IMR-90 (cell line): ENCODE measurements at regions not wholly inside any gene's neighbourhood (a gene's known extent, or its start where the extent isn't known, plus 50 kb on each side); places are given as distances from the start of the nearest gene placed in this dataset.

Source experiments
- ATAC-seq: fragments of 200-7000 bp; cut with Tn5 transposase; 2 replicates; pipeline ENCODE4 v1.9.1; 2020; ENCODE audit warnings: low read depth, mild to moderate bottlenecking, moderate library complexity
- BruUV-seq: library from RNA; stranded (reverse); fragments of 400-500 nt; replicated peaks from 2 replicates; lab custom pipeline; 2021; lab: Mats Ljungman, UMichigan
- CTCF ChIA-PET: fragments of 300-600 bp; formaldehyde crosslinking; extraction: SDS; loops from one replicate; lab custom pipeline; 2021; ENCODE audit warnings: antibody characterized with exemption; lab: Yijun Ruan, JAX
- POLR2A ChIA-PET: fragments of 300-600 bp; sonication (Branson Sonifier 250); formaldehyde crosslinking; loops from one replicate; lab custom pipeline; 2022; ENCODE audit warnings: antibody characterized with exemption; ENCODE audit not compliant: unreplicated experiment; lab: Charles Lee
- DNase-seq: peaks from one replicate; pipeline ENCODE4 v3.0.0; 2013
- H2AFZ ChIP-seq: replicated peaks from 2 replicates; pipeline ENCODE3; 2013; ENCODE audit warnings: low read length, mild to moderate bottlenecking; ENCODE audit not compliant: poor library complexity
- H2AK5ac ChIP-seq: 2 replicates; pipeline ENCODE4 v1.6.1; 2013; ENCODE audit warnings: low read depth, low read length, inconsistent platforms
- H2AK9ac ChIP-seq: replicated peaks from 2 replicates; pipeline ENCODE3; 2013; ENCODE audit warnings: mild to moderate bottlenecking, low read depth, low read length, moderate library complexity; ENCODE audit not compliant: poor library complexity
- H2BK120ac ChIP-seq: 2 replicates; pipeline ENCODE4 v1.6.1; 2013; ENCODE audit warnings: low read depth, low read length, inconsistent platforms
- H2BK15ac ChIP-seq: 3 replicates; pipeline ENCODE4 v1.6.1; 2013; ENCODE audit warnings: low read depth, low read length, inconsistent platforms
- H2BK20ac ChIP-seq: 2 replicates; pipeline ENCODE4 v1.6.1; 2013; ENCODE audit warnings: low read depth, mild to moderate bottlenecking, inconsistent platforms, low read length, moderate library complexity
- H2BK5ac ChIP-seq: 2 replicates; pipeline ENCODE4 v1.6.1; 2013; ENCODE audit warnings: mild to moderate bottlenecking, low read depth, low read length, inconsistent platforms; ENCODE audit not compliant: poor library complexity, severe bottlenecking
- H3K14ac ChIP-seq: replicated peaks from 2 replicates; pipeline ENCODE4 v1.6.1; 2013; ENCODE audit warnings: low read depth, low read length, inconsistent platforms
- H3K18ac ChIP-seq: 2 replicates; pipeline ENCODE4 v1.6.1; 2013; ENCODE audit warnings: low read depth, low read length, control low read depth
- H3K23ac ChIP-seq: 2 replicates; pipeline ENCODE4 v1.6.1; 2013; ENCODE audit warnings: low read depth, low read length, inconsistent platforms
- H3K27ac ChIP-seq: 2 replicates; pipeline ENCODE4 v1.5.1; 2013; ENCODE audit warnings: mild to moderate bottlenecking, control low read depth, low read length; ENCODE audit not compliant: insufficient read depth
- H3K27me3 ChIP-seq: 2 replicates; pipeline ENCODE4 v1.6.1; 2013; ENCODE audit warnings: low read length; ENCODE audit not compliant: control insufficient read depth, insufficient read depth
- H3K36me3 ChIP-seq: 2 replicates; pipeline ENCODE4 v1.6.1; 2013; ENCODE audit warnings: low read length, mixed read lengths; ENCODE audit not compliant: control insufficient read depth, insufficient read depth
- H3K4ac ChIP-seq: 2 replicates; pipeline ENCODE4 v1.6.1; 2013; ENCODE audit warnings: low read depth, low read length, inconsistent platforms
- H3K4me1 ChIP-seq: 2 replicates; pipeline ENCODE4 v1.6.1; 2013; ENCODE audit warnings: low read length, mixed read lengths; ENCODE audit not compliant: control insufficient read depth, insufficient read depth
- H3K4me2 ChIP-seq: 2 replicates; pipeline ENCODE4 v1.6.1; 2013; ENCODE audit warnings: low read depth, mild to moderate bottlenecking, control low read depth, low read length, moderate library complexity
- H3K4me3 ChIP-seq: 2 replicates; pipeline ENCODE4 v1.5.1; 2013; ENCODE audit warnings: low read depth, mild to moderate bottlenecking, control low read depth, low read length, moderate library complexity; ENCODE audit not compliant: insufficient read depth
- H3K56ac ChIP-seq: 2 replicates; pipeline ENCODE4 v1.6.1; 2013; ENCODE audit warnings: low read length, inconsistent platforms; ENCODE audit not compliant: insufficient read depth; ENCODE audit errors: extremely low read depth
- H3K79me1 ChIP-seq, 2 experiments: 2 replicates each; pipeline ENCODE4 v1.6.1; 2013; ENCODE audit warnings: low read length in 2 of 2, inconsistent platforms in 1 of 2, low read depth in 1 of 2
- H3K9ac ChIP-seq: 2 replicates; pipeline ENCODE4 v1.6.1; 2013; ENCODE audit warnings: low read depth, low read length, control low read depth
- H3K9me1 ChIP-seq: 2 replicates; pipeline ENCODE4 v1.6.1; 2013; ENCODE audit warnings: low read length, inconsistent platforms; ENCODE audit not compliant: insufficient read depth
- H3K9me3 ChIP-seq: 2 replicates; pipeline ENCODE4 v1.6.1; 2013; ENCODE audit warnings: low read length; ENCODE audit not compliant: control insufficient read depth, insufficient read depth
- H4K20me1 ChIP-seq: 2 replicates; pipeline ENCODE4 v1.6.1; 2013; ENCODE audit warnings: low read length, inconsistent platforms; ENCODE audit not compliant: insufficient read depth
- H4K5ac ChIP-seq: 2 replicates; pipeline ENCODE4 v1.6.1; 2013; ENCODE audit warnings: mild to moderate bottlenecking, low read depth, low read length, control low read depth
- H4K8ac ChIP-seq, 2 experiments: 2 replicates each; pipeline ENCODE4 v1.6.1; 2013; ENCODE audit warnings: low read depth in 2 of 2, low read length in 2 of 2, control low read depth in 1 of 2, inconsistent platforms in 1 of 2
- H4K91ac ChIP-seq: 2 replicates; pipeline ENCODE4 v1.6.1; 2013; ENCODE audit warnings: low read depth, low read length, inconsistent platforms; ENCODE audit not compliant: insufficient read depth
- BHLHE40 ChIP-seq: fragments of 150-350 bp; IDR thresholded peaks from 2 replicates; pipeline ENCODE4 v1.6.1; 2016; ENCODE audit warnings: mild to moderate bottlenecking, low read depth, low read length
- CEBPB ChIP-seq: IDR thresholded peaks from 2 replicates; pipeline ENCODE4 v1.6.1; 2012; ENCODE audit warnings: low read depth, low read length, improper control_type of control experiment
- MAFK ChIP-seq: IDR thresholded peaks from 2 replicates; pipeline ENCODE4 v1.6.1; 2012; ENCODE audit warnings: low read depth, low read length, improper control_type of control experiment
- MXI1 ChIP-seq: IDR thresholded peaks from 2 replicates; pipeline ENCODE4 v1.6.1; 2012; ENCODE audit warnings: low read depth, mild to moderate bottlenecking, low read length, moderate library complexity, borderline replicate concordance
- NFE2L2 ChIP-seq: fragments of 150-350 bp; IDR thresholded peaks from 2 replicates; pipeline ENCODE4 v1.6.1; 2016; ENCODE audit warnings: low read depth, mild to moderate bottlenecking, low read length
- POLR2A ChIP-seq: IDR thresholded peaks from 2 replicates; pipeline ENCODE4 v1.6.1; 2012; ENCODE audit warnings: mild to moderate bottlenecking, low read depth, low read length
- RAD21 ChIP-seq: IDR thresholded peaks from 2 replicates; pipeline ENCODE4 v1.6.1; 2012; ENCODE audit warnings: low read length, improper control_type of control experiment
- SMC3 ChIP-seq: fragments of 150-350 bp; IDR thresholded peaks from 2 replicates; pipeline ENCODE4 v1.6.1; 2016; ENCODE audit warnings: low read depth, mild to moderate bottlenecking, antibody characterized with exemption, low read length, moderate library complexity
- USF2 ChIP-seq: fragments of 150-350 bp; IDR thresholded peaks from 2 replicates; pipeline ENCODE4 v1.6.1; 2017; ENCODE audit warnings: mild to moderate bottlenecking, antibody characterized with exemption, low read length, low read depth
- whole genome bisulfite sequencing, 2 experiments: methylation state at CpG; one replicate each; pipeline versions ENCODE4 v1.1.5 to v1.1.7; 2013; ENCODE audit warnings: missing lambda C conversion rate in 2 of 2; ENCODE audit not compliant: insufficient read length in 1 of 2; ENCODE audit errors: extremely low coverage in 2 of 2; 5-methylcytosine and 5-hydroxymethylcytosine counted together
- dilution Hi-C: fragments of 300-500 bp; cut with HindIII; formaldehyde crosslinking; loops from one replicate; pipeline ENCODE4 v1.14.3; 2018; ENCODE audit warnings: low sequenced_read_pairs; ENCODE audit not compliant: unreplicated experiment
- in situ Hi-C: fragments of 300-500 bp; cut with MboI; formaldehyde crosslinking; loops from 3 replicates; pipeline ENCODE4 v1.14.3; 2019; ENCODE audit warnings: low sequenced_read_pairs, inconsistent platforms, mixed read lengths
- intact Hi-C: fragments of 100-400 bp; cut with micrococcal nuclease; formaldehyde crosslinking; loops from 2 replicates; pipeline ENCODE4 v1.10.0; 2022

GRCh38 chr4:56195025-56195424, 192.3 kb downstream of the AASDH start:
- H3K9me3 ChIP-seq: no peaks in the 10 kb centered on the region
- no peak overlapping the region for H3K56ac ChIP-seq
- H3K18ac ChIP-seq: no peak overlapping the region
- H3K4ac ChIP-seq: no peak overlapping the region
- in situ Hi-C loops: no loop called here
- intact Hi-C loops: no loop called here
- H2BK5ac ChIP-seq: no peak overlapping the region
- H4K5ac ChIP-seq: no peak overlapping the region
- no peak overlapping the region for H3K14ac ChIP-seq
- dilution Hi-C loops: no loop called here
- no peak overlapping the region for H3K4me3 ChIP-seq
- H3K36me3 ChIP-seq: no peaks in the 10 kb centered on the region
- no peak overlapping the region for H2BK15ac ChIP-seq
- no peaks in the 10 kb centered on the region for H3K79me1 ChIP-seq
- no peak overlapping the region for H2AFZ ChIP-seq
- BruUV-seq: no TSS peak
- no peak overlapping the region for H4K91ac ChIP-seq
- H3K27ac ChIP-seq: no peak overlapping the region
- H2BK120ac ChIP-seq: no peak overlapping the region
- WGBS, 2 experiments: 75% methylated on average over 2 of the region's 4 CpGs; no CpG with 5 or more reads in 1 of the 2 experiments
- no peak overlapping the region for H2AK9ac ChIP-seq
- no peak overlapping the region for H2BK20ac ChIP-seq
- H3K9ac ChIP-seq: no peak overlapping the region
- no peak overlapping the region for H4K8ac ChIP-seq
- H4K20me1 ChIP-seq: no peaks in the 10 kb centered on the region
- DNase-seq (peak; percentile 3), ATAC-seq (no peak)
- POLR2A ChIA-PET: interaction anchor here (0.7 kb wide), 1 partner anchor 39 kb away, joined by 4 read pairs; no protein-coding TSS in a partner anchor
- H3K23ac ChIP-seq: no peak overlapping the region
- H3K27me3 ChIP-seq: no peaks in the 10 kb centered on the region
- TF ChIP-seq SMC3 (no peak), RAD21 (no peak), POLR2A (no peak), BHLHE40 (no peak), USF2 (no peak), MXI1 (no peak), NFE2L2 (no peak), CEBPB (no peak), MAFK (no peak)
- H3K9me1 ChIP-seq: no peaks in the 10 kb centered on the region
- CTCF ChIA-PET: no interaction called here
- H2AK5ac ChIP-seq: no peak overlapping the region
- no peaks in the 10 kb centered on the region for H3K4me1 ChIP-seq
- H3K4me2 ChIP-seq: no peak overlapping the region
